ENCODE measurements at regions not wholly inside any gene's neighbourhood (a gene's known extent, or its start where the extent isn't known, plus 50 kb on each side); places are given as distances from the start of the nearest gene placed in this dataset.

GRCh38 chr10:89085153-89085552 lies 94.6 kb downstream of the FAS start:
- no peak for TF ChIP-seq CTCF (IDR thresholded peaks at IDR 0.05; ENCODE audit: insufficient read depth, low read length, severe bottlenecking)
- no peaks in the 10 kb centered on the region for H3K36me3 ChIP-seq (ENCODE audit: control insufficient read depth, insufficient read depth, low read length)
- no peak overlapping the region for H3K4me3 ChIP-seq (ENCODE audit: low read depth, low read length)
- H3K27me3 ChIP-seq (ENCODE audit: control insufficient read depth, insufficient read depth, low read length), result no peaks in the 10 kb centered on the region
- DNase-seq (ENCODE audit: low read depth), result no peak
- FAIRE-seq, result no peak

- Histone ChIP-seq H3K27me3 (ENCODE audit: control insufficient read depth, insufficient read depth, low read length) (no peaks in the 10 kb centered on the region), H3K36me3 (ENCODE audit: control insufficient read depth, insufficient read depth, low read length) (no peaks in the 10 kb centered on the region), H3K4me3 (ENCODE audit: low read depth, low read length) (no peak overlapping the region)
- FAIRE-seq (no peak), DNase-seq (ENCODE audit: low read depth) (no peak)
- no peak for TF ChIP-seq CTCF (IDR thresholded peaks at IDR 0.05; ENCODE audit: insufficient read depth, low read length, severe bottlenecking)
Measured at GRCh38 chr10:89082086-89082485, 91.5 kb downstream of the FAS start.

GRCh38 chr10:89080660-89081059 lies 90.1 kb downstream of the FAS start:
- Histone ChIP-seq H3K27me3 (ENCODE audit: control insufficient read depth, insufficient read depth, low read length) (no peaks in the 10 kb centered on the region), H3K4me3 (ENCODE audit: low read depth, low read length) (no peak overlapping the region), H3K36me3 (ENCODE audit: control insufficient read depth, insufficient read depth, low read length) (no peaks in the 10 kb centered on the region)
- FAIRE-seq, result no peak
- TF ChIP-seq CTCF (IDR thresholded peaks at IDR 0.05; ENCODE audit: insufficient read depth, low read length, severe bottlenecking), result no peak
- no peak for DNase-seq (ENCODE audit: low read depth)

- no peaks in the 10 kb centered on the region for H3K36me3 ChIP-seq (ENCODE audit: control insufficient read depth, insufficient read depth, low read length)
- DNase-seq (ENCODE audit: low read depth) (peak; percentile 23), FAIRE-seq (no peak)
- no peak overlapping the region for H3K4me3 ChIP-seq (ENCODE audit: low read depth, low read length)
- TF ChIP-seq CTCF (IDR thresholded peaks at IDR 0.05; ENCODE audit: insufficient read depth, low read length, severe bottlenecking), result no peak
- H3K27me3 ChIP-seq (ENCODE audit: control insufficient read depth, insufficient read depth, low read length), result no peaks in the 10 kb centered on the region
Measured at GRCh38 chr10:89079961-89080360, 89.4 kb downstream of the FAS start.

- no peak for FAIRE-seq
- no peak overlapping the region for H3K4me3 ChIP-seq (ENCODE audit: low read depth, low read length)
- DNase-seq (ENCODE audit: low read depth), result no peak
- no peaks in the 10 kb centered on the region for H3K36me3 ChIP-seq (ENCODE audit: control insufficient read depth, insufficient read depth, low read length)
- TF ChIP-seq CTCF (IDR thresholded peaks at IDR 0.05; ENCODE audit: insufficient read depth, low read length, severe bottlenecking), result no peak
- H3K27me3 ChIP-seq (ENCODE audit: control insufficient read depth, insufficient read depth, low read length), result no peaks in the 10 kb centered on the region
Measured at GRCh38 chr10:89078724-89079672, 88.4 kb downstream of the FAS start.

All from bronchial epithelial cell (primary cell).